H1 (cell line): ENCODE measurements at regions not wholly inside any gene's neighbourhood (a gene's known extent, or its start where the extent isn't known, plus 50 kb on each side); places are given as distances from the start of the nearest gene placed in this dataset.

Experiments
- CTCF ChIA-PET: fragments of 300-600 bp; sonication (Branson Sonifier 250); formaldehyde crosslinking; loops from one replicate; lab custom pipeline; 2021; ENCODE audit not compliant: partially characterized antibody; lab: Charles Lee
- POLR2A ChIA-PET: fragments of 300-600 bp; sonication (Branson Sonifier 250); formaldehyde crosslinking; loops from one replicate; lab custom pipeline; 2021; ENCODE audit warnings: inconsistent platforms; ENCODE audit not compliant: partially characterized antibody; lab: Charles Lee
- DNase-seq, 2 experiments: peaks; one replicate each; pipeline versions ENCODE4 v3.0.0 to v3.0.0-alpha.2; 2010 to 2022; ENCODE audit warnings: low spot score in 2 of 2, low read depth in 1 of 2, mixed read lengths in 1 of 2
- FAIRE-seq: peaks from 2 replicates; lab custom pipeline; 2011; peaks lifted over from hg19 to GRCh38; lab: Jason Lieb, UNC
- H2AFZ ChIP-seq: 2 replicates; pipeline ENCODE4 v1.8.1; 2012; ENCODE audit warnings: low read length, inconsistent platforms
- H2AK5ac ChIP-seq: 2 replicates; pipeline ENCODE4 v1.6.1; 2013; ENCODE audit warnings: low read depth, low read length
- H2BK120ac ChIP-seq: replicated peaks from 2 replicates; pipeline ENCODE3; 2013; ENCODE audit warnings: low read depth, low read length, inconsistent platforms
- H2BK12ac ChIP-seq: 2 replicates; pipeline ENCODE4 v1.6.1; 2013; ENCODE audit warnings: low read depth, low read length
- H2BK15ac ChIP-seq: 2 replicates; pipeline ENCODE4 v1.6.1; 2013; ENCODE audit warnings: low read length
- H2BK20ac ChIP-seq: 2 replicates; pipeline ENCODE4 v1.6.1; 2013; ENCODE audit warnings: low read length
- H2BK5ac ChIP-seq: 2 replicates; pipeline ENCODE4 v1.6.1; 2013; ENCODE audit warnings: low read depth, low read length
- H3K14ac ChIP-seq: 2 replicates; pipeline ENCODE4 v1.6.1; 2013; ENCODE audit warnings: inconsistent platforms; ENCODE audit not compliant: insufficient read length
- H3K18ac ChIP-seq: 2 replicates; pipeline ENCODE4 v1.6.1; 2013; ENCODE audit warnings: low read length; ENCODE audit errors: extremely low read depth
- H3K23ac ChIP-seq: 2 replicates; pipeline ENCODE4 v1.6.1; 2013; ENCODE audit warnings: inconsistent platforms; ENCODE audit not compliant: insufficient read length
- H3K23me2 ChIP-seq: 2 replicates; pipeline ENCODE4 v1.6.1; 2013; ENCODE audit warnings: low read depth, low read length
- H3K27ac ChIP-seq: 2 replicates; pipeline ENCODE4 v1.6.1; 2011; ENCODE audit warnings: low read depth, low read length, inconsistent platforms
- H3K27me3 ChIP-seq, 4 experiments: replicated peaks in 1 of 4; 1 replicate in 1 of 4; 2 replicates in 3 of 4; pipeline versions ENCODE4 v1.6.1 to v1.8.1; 2011 to 2013; ENCODE audit warnings: low read length in 3 of 4, mild to moderate bottlenecking in 3 of 4, inconsistent platforms in 2 of 4, mixed read lengths in 2 of 4, moderate library complexity in 1 of 4; ENCODE audit not compliant: control insufficient read depth in 3 of 4, insufficient read depth in 3 of 4; ENCODE audit errors: extremely low read depth in 1 of 4
- H3K36me3 ChIP-seq, 4 experiments: 2 replicates each; pipeline versions ENCODE4 v1.6.1 to v1.8.1; 2011 to 2013; ENCODE audit warnings: mild to moderate bottlenecking in 4 of 4, low read length in 3 of 4, moderate library complexity in 2 of 4, control low read depth in 1 of 4, inconsistent platforms in 1 of 4; ENCODE audit not compliant: insufficient read depth in 4 of 4, control insufficient read depth in 2 of 4
- H3K4ac ChIP-seq: replicated peaks from 2 replicates; pipeline ENCODE3; 2013; ENCODE audit warnings: low read length, low read depth, mixed read lengths, inconsistent platforms; ENCODE audit not compliant: insufficient read length
- H3K4me1 ChIP-seq, 4 experiments: replicated peaks in 1 of 4; 1 replicate in 1 of 4; 2 replicates in 3 of 4; pipeline versions ENCODE4 v1.6.1 to v1.8.1; 2011 to 2013; ENCODE audit warnings: low read length in 3 of 4, inconsistent platforms in 2 of 4, mixed read lengths in 1 of 4; ENCODE audit not compliant: insufficient read depth in 4 of 4, control insufficient read depth in 3 of 4
- H3K4me2 ChIP-seq, 2 experiments: 2 replicates each; pipeline versions ENCODE4 v1.6.1 to v1.8.1; 2011 to 2013; ENCODE audit warnings: low read depth in 2 of 2, low read length in 2 of 2, control low read depth in 1 of 2, inconsistent platforms in 1 of 2, mild to moderate bottlenecking in 1 of 2; ENCODE audit not compliant: insufficient read depth in 1 of 2
- H3K4me3 ChIP-seq, 4 experiments: fragments of 200-600, 300-600 bp in 1 of 4; sonication (generic), shearing (Covaris generic), sonication (Bioruptor Twin) in 1 of 4; 2 replicates each; pipeline versions ENCODE4 v1.5.1 to v1.8.1; 2011 to 2016; ENCODE audit warnings: low read length in 4 of 4, low read depth in 3 of 4, control low read depth in 2 of 4, inconsistent platforms in 2 of 4, mild to moderate bottlenecking in 2 of 4, mixed read lengths in 1 of 4, moderate library complexity in 1 of 4; ENCODE audit not compliant: insufficient read depth in 2 of 4; ENCODE audit errors: extremely low read depth in 1 of 4
- H3K56ac ChIP-seq: replicated peaks from 2 replicates; pipeline ENCODE3; 2013; ENCODE audit warnings: low read depth, mild to moderate bottlenecking, mixed read lengths, low read length, inconsistent platforms; ENCODE audit not compliant: insufficient read length
- H3K79me1 ChIP-seq: 2 replicates; pipeline ENCODE4 v1.6.1; 2013; ENCODE audit warnings: low read depth, low read length, control low read depth
- H3K79me2 ChIP-seq, 2 experiments: 2 replicates each; pipeline versions ENCODE4 v1.6.1 to v1.8.1; 2012 to 2013; ENCODE audit warnings: low read length in 2 of 2, mild to moderate bottlenecking in 2 of 2, inconsistent platforms in 1 of 2; ENCODE audit not compliant: insufficient read depth in 2 of 2, control insufficient read depth in 1 of 2
- H3K9ac ChIP-seq, 4 experiments: replicated peaks in 1 of 4; 1 replicate in 1 of 4; 2 replicates in 3 of 4; pipeline versions ENCODE4 v1.6.1 to v1.8.1; 2011 to 2013; ENCODE audit warnings: low read depth in 3 of 4, low read length in 3 of 4, control low read depth in 2 of 4, mild to moderate bottlenecking in 2 of 4, moderate library complexity in 2 of 4, inconsistent platforms in 1 of 4; ENCODE audit errors: extremely low read depth in 1 of 4
- H3K9me3 ChIP-seq, 2 experiments: 2 replicates each; pipeline versions ENCODE4 v1.6.1 to v1.8.1; 2012 to 2013; ENCODE audit warnings: mild to moderate bottlenecking in 2 of 2, moderate library complexity in 2 of 2, control low read depth in 1 of 2, inconsistent platforms in 1 of 2, low read depth in 1 of 2, low read length in 1 of 2, mixed read lengths in 1 of 2; ENCODE audit not compliant: insufficient read depth in 2 of 2
- H4K20me1 ChIP-seq, 2 experiments: replicated peaks in 1 of 2; 2 replicates each; pipeline versions ENCODE3 to v1.8.1; 2011 to 2013; ENCODE audit warnings: inconsistent platforms in 2 of 2, low read length in 2 of 2, mild to moderate bottlenecking in 1 of 2; ENCODE audit not compliant: insufficient read depth in 2 of 2, control insufficient read depth in 1 of 2
- H4K5ac ChIP-seq: 2 replicates; pipeline ENCODE4 v1.6.1; 2013; ENCODE audit warnings: low read length, low read depth, mixed read lengths, inconsistent platforms; ENCODE audit not compliant: insufficient read length
- H4K8ac ChIP-seq: 2 replicates; pipeline ENCODE4 v1.8.0; 2013; ENCODE audit warnings: mild to moderate bottlenecking, moderate library complexity, low read length, inconsistent platforms; ENCODE audit not compliant: insufficient read depth; ENCODE audit errors: extremely low read depth
- H4K91ac ChIP-seq: replicated peaks from 2 replicates; pipeline ENCODE3; 2013; ENCODE audit warnings: low read length, mixed read lengths, inconsistent platforms; ENCODE audit not compliant: insufficient read length
- CEBPB ChIP-seq: IDR thresholded peaks from 2 replicates; pipeline ENCODE4 v1.6.1; 2012; ENCODE audit warnings: low read depth, low read length
- EZH2 ChIP-seq: fragments of 200-600 bp; sonication (generic); IDR thresholded peaks from 2 replicates; pipeline ENCODE4 v1.7.1; 2012; ENCODE audit warnings: low read depth, mild to moderate bottlenecking, moderate library complexity, low read length, inconsistent platforms; ENCODE audit not compliant: severe bottlenecking
- FOSL1 ChIP-seq: IDR thresholded peaks from 2 replicates; pipeline ENCODE4 v1.6.1; 2011; ENCODE audit warnings: mild to moderate bottlenecking, low read depth, low read length, moderate library complexity; ENCODE audit not compliant: insufficient read depth
- GTF2F1 ChIP-seq: IDR thresholded peaks from 2 replicates; pipeline ENCODE4 v1.6.1; 2012; ENCODE audit warnings: low read depth, low read length, improper control_type of control experiment, borderline replicate concordance
- HDAC2 ChIP-seq, 2 experiments: fragments of 300-600 bp in 1 of 2; sonication (generic) in 1 of 2; IDR thresholded peaks; 2 replicates each; pipeline ENCODE4 v1.6.1; 2011 to 2012; ENCODE audit warnings: low read depth in 2 of 2, low read length in 2 of 2, mild to moderate bottlenecking in 2 of 2, moderate library complexity in 2 of 2, borderline replicate concordance in 1 of 2, inconsistent platforms in 1 of 2
- SIN3A ChIP-seq, 2 experiments: IDR thresholded peaks in 1 of 2; conservative IDR thresholded peaks in 1 of 2; 2 replicates each; pipeline ENCODE4 v1.6.1; 2011 to 2012; ENCODE audit warnings: low read length in 2 of 2, improper control_type of control experiment in 1 of 2, low read depth in 1 of 2, mild to moderate bottlenecking in 1 of 2
- SP2 ChIP-seq: IDR thresholded peaks from 2 replicates; pipeline ENCODE4 v1.6.1; 2012; ENCODE audit warnings: mild to moderate bottlenecking, low read length, inconsistent platforms
- SP4 ChIP-seq: IDR thresholded peaks from 2 replicates; pipeline ENCODE4 v1.6.1; 2012; ENCODE audit warnings: low read length, inconsistent platforms
- SUZ12 ChIP-seq: fragments of 200-600 bp; sonication (generic); IDR thresholded peaks from 2 replicates; pipeline ENCODE4 v1.6.1; 2012; ENCODE audit warnings: mild to moderate bottlenecking, inconsistent platforms, low read length, moderate library complexity, mixed read lengths
- TBP ChIP-seq: IDR thresholded peaks from 2 replicates; pipeline ENCODE4 v1.6.1; 2011; ENCODE audit warnings: low read depth, low read length, improper control_type of control experiment
- YY1 ChIP-seq: IDR thresholded peaks from 2 replicates; pipeline ENCODE4 v1.6.1; 2011; ENCODE audit warnings: low read depth, mild to moderate bottlenecking, low read length
- WGBS, 2 experiments: shearing (Covaris generic) in 1 of 2; methylation state at CpG; one replicate each; pipeline versions ENCODE4 v1.1.6 to v1.1.7; 2013 to 2015; ENCODE audit warnings: low lambda C conversion rate in 2 of 2, mixed read lengths in 2 of 2, inconsistent platforms in 1 of 2, low coverage in 1 of 2, missing lambda C conversion rate in 1 of 2; ENCODE audit not compliant: insufficient replicate concordance in 2 of 2, insufficient coverage in 1 of 2, insufficient read length in 1 of 2; ENCODE audit errors: extremely low coverage in 1 of 2, missing lambda C conversion rate in 1 of 2; 5-methylcytosine and 5-hydroxymethylcytosine counted together
- TF ChIP-seq, protein P1 (sequence below): IDR thresholded peaks from 2 replicates; pipeline ENCODE4 v1.6.1; 2012; ENCODE audit warnings: inconsistent platforms
- TF ChIP-seq, protein P2 (sequence below): IDR thresholded peaks from 2 replicates; pipeline ENCODE4 v1.6.1; 2012; ENCODE audit warnings: inconsistent platforms
- TF ChIP-seq, protein P3 (sequence below): IDR thresholded peaks from 2 replicates; pipeline ENCODE4 v1.6.1; 2011; ENCODE audit warnings: low read depth, mild to moderate bottlenecking, low read length; ENCODE audit not compliant: insufficient read depth

DNA sequence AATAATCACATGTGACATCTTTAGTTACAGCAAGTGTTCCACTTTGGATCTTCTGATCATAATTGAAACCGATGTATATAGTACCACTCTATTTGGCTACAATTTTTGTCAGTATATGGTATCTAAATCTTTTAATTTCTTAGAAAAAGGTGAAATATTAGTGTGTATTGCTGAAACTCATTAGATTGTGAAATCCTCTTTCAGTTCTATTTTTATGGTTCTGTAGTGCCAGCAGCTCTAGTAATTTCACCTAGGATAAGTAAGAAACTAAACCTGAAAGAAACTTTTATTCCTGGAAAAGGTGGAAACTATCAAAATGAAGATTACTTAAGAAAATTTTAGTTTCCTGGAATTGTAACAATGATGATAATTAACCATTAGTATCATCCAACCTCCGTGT, 370.9 kb downstream of the NNT start:
- POLR2A ChIA-PET, result no interaction called here
- WGBS, 2 experiments, result 91% methylated on average over 2 of the region's 2 CpGs; no CpG with 5 or more reads in 1 of the 2 experiments
- Histone ChIP-seq H3K27me3 (no peaks in the 10 kb centered on the region), H3K56ac (no peak overlapping the region), H3K27ac (no peak overlapping the region), H2BK15ac (no peak overlapping the region), H3K36me3 (no peaks in the 10 kb centered on the region), H2AK5ac (no peak overlapping the region), H3K18ac (no peak overlapping the region), H2BK12ac (no peak overlapping the region), H3K23me2 (no peaks in the 10 kb centered on the region), H3K79me1 (no peaks in the 10 kb centered on the region), H2BK120ac (no peak overlapping the region), H3K4ac (no peak overlapping the region), H2BK5ac (no peak overlapping the region), H4K8ac (no peak overlapping the region), H3K4me3 (no peak overlapping the region), H2BK20ac (no peak overlapping the region), H3K14ac (no peak overlapping the region), H3K23ac (no peak overlapping the region), H4K20me1 (no peaks in the 10 kb centered on the region), H3K4me1 (no peaks in the 10 kb centered on the region), H3K9ac (no peak overlapping the region), H2AFZ (no peak overlapping the region), H3K9me3 (no peaks in the 10 kb centered on the region; a peak in 1 of 4 replicates), H4K91ac (no peak overlapping the region), H3K4me2 (no peak overlapping the region), H3K79me2 (no peaks in the 10 kb centered on the region), H4K5ac (no peak overlapping the region)
- DNase-seq (no peak), FAIRE-seq (no peak)
- CTCF ChIA-PET, result no interaction called here
- TF ChIP-seq, protein P1, sequence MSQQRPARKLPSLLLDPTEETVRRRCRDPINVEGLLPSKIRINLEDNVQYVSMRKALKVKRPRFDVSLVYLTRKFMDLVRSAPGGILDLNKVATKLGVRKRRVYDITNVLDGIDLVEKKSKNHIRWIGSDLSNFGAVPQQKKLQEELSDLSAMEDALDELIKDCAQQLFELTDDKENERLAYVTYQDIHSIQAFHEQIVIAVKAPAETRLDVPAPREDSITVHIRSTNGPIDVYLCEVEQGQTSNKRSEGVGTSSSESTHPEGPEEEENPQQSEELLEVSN, result no peak
- no peak for TF ChIP-seq HDAC2 (IDR thresholded peaks at IDR 0.05; ENCODE audit: borderline replicate concordance in 1 of 2, low read depth in 2 of 2, low read length in 2 of 2)
- TF ChIP-seq, protein P2, sequence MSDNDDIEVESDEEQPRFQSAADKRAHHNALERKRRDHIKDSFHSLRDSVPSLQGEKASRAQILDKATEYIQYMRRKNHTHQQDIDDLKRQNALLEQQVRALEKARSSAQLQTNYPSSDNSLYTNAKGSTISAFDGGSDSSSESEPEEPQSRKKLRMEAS, result no peak
- TF ChIP-seq FOSL1, result no peak
- TF ChIP-seq SP4, result no peak
- TF ChIP-seq GTF2F1, result no peak
- TF ChIP-seq YY1, result no peak
- no peak for TF ChIP-seq EZH2
- no peak for TF ChIP-seq SUZ12
- TF ChIP-seq CEBPB, result no peak
- no peak for TF ChIP-seq TBP
- no peak for TF ChIP-seq SP2
- no peak for TF ChIP-seq SIN3A (conservative IDR thresholded peaks at IDR 0.05 in 1 of 2, IDR thresholded peaks at IDR 0.05 in 1 of 2; ENCODE audit: low read depth in 1 of 2, low read length in 2 of 2)
- TF ChIP-seq, protein P3, sequence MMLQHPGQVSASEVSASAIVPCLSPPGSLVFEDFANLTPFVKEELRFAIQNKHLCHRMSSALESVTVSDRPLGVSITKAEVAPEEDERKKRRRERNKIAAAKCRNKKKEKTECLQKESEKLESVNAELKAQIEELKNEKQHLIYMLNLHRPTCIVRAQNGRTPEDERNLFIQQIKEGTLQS, result no peak
